Ishikawa (cell line): ENCODE measurements at regions not wholly inside any gene's neighbourhood (a gene's known extent, or its start where the extent isn't known, plus 50 kb on each side); places are given as distances from the start of the nearest gene placed in this dataset.

Experiments
- CEBPB ChIP-seq: IDR thresholded peaks from 2 replicates; pipeline ENCODE4 v1.6.1; 2012
- EGR1 ChIP-seq: IDR thresholded peaks from 2 replicates; pipeline ENCODE4 v1.6.1; 2012
- EP300 ChIP-seq: IDR thresholded peaks from 2 replicates; pipeline ENCODE4 v1.6.1; 2012; ENCODE audit warnings: borderline replicate concordance
- FOXM1 ChIP-seq: IDR thresholded peaks from 2 replicates; pipeline ENCODE4 v1.6.1; 2012; ENCODE audit warnings: low read depth, borderline replicate concordance
- NFIC ChIP-seq: IDR thresholded peaks from 2 replicates; pipeline ENCODE4 v1.6.1; 2012
- RAD21 ChIP-seq: IDR thresholded peaks from 2 replicates; pipeline ENCODE4 v1.6.1; 2012; ENCODE audit warnings: low read depth
- TAF1 ChIP-seq: IDR thresholded peaks from 2 replicates; pipeline ENCODE4 v1.6.1; 2012; ENCODE audit warnings: low read depth, mild to moderate bottlenecking
- TCF12 ChIP-seq: IDR thresholded peaks from 2 replicates; pipeline ENCODE4 v1.6.1; 2012; ENCODE audit warnings: low read depth
- TEAD4 ChIP-seq: IDR thresholded peaks from 2 replicates; pipeline ENCODE4 v1.6.1; 2012
- YY1 ChIP-seq: IDR thresholded peaks from 2 replicates; pipeline ENCODE4 v1.6.1; 2012; ENCODE audit warnings: low read depth
- ZBTB7A ChIP-seq: IDR thresholded peaks from 2 replicates; pipeline ENCODE4 v1.6.1; 2012; ENCODE audit warnings: low read depth
- TF ChIP-seq, protein P1 (sequence below): IDR thresholded peaks from 2 replicates; pipeline ENCODE4 v1.6.1; 2012
- TF ChIP-seq, protein P2 (sequence below): IDR thresholded peaks from 2 replicates; pipeline ENCODE4 v1.6.1; 2012; ENCODE audit warnings: low read depth, mild to moderate bottlenecking
- TF ChIP-seq, protein P3 (sequence below): IDR thresholded peaks from 2 replicates; pipeline ENCODE4 v1.6.1; 2012

DNA sequence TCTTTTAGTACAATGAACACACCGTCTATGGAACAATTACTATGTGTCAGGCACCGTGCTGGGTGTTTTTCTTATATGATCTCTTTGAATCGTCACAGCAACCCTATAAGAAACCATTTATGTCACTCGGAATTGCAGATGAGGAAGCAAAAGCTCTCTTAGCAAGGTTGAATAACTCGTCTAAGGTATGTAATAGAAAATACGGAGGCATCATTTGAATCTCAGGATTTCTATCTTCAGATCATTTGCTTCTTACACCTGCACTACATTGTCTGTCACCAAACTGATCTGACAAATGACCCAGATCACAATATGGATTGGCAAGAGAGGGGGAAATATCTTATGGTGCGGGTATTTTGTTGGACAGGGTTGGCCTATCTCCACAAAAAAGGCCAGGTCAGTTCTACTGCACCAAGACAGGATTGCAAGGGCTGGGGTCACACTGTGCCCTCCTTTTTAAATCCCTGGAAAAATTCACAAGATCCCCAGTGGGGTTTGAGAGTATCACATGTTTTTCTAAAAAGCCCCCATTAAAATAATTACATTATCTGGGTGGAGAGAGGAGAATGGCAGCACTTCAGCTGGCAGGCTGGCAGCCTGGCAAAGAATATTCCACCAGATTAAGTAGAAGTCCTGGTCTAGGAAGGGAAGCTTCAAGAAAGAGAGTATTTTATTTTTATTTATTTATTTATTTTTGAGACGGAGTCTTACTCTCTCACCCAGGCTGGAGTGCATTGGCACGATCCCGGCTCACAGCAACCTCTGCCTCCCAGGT, 110.7 kb upstream of the CLMP start:
- TF ChIP-seq, protein P1, sequence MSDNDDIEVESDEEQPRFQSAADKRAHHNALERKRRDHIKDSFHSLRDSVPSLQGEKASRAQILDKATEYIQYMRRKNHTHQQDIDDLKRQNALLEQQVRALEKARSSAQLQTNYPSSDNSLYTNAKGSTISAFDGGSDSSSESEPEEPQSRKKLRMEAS = no peak
- TF ChIP-seq RAD21 = no peak
- TF ChIP-seq, protein P2, sequence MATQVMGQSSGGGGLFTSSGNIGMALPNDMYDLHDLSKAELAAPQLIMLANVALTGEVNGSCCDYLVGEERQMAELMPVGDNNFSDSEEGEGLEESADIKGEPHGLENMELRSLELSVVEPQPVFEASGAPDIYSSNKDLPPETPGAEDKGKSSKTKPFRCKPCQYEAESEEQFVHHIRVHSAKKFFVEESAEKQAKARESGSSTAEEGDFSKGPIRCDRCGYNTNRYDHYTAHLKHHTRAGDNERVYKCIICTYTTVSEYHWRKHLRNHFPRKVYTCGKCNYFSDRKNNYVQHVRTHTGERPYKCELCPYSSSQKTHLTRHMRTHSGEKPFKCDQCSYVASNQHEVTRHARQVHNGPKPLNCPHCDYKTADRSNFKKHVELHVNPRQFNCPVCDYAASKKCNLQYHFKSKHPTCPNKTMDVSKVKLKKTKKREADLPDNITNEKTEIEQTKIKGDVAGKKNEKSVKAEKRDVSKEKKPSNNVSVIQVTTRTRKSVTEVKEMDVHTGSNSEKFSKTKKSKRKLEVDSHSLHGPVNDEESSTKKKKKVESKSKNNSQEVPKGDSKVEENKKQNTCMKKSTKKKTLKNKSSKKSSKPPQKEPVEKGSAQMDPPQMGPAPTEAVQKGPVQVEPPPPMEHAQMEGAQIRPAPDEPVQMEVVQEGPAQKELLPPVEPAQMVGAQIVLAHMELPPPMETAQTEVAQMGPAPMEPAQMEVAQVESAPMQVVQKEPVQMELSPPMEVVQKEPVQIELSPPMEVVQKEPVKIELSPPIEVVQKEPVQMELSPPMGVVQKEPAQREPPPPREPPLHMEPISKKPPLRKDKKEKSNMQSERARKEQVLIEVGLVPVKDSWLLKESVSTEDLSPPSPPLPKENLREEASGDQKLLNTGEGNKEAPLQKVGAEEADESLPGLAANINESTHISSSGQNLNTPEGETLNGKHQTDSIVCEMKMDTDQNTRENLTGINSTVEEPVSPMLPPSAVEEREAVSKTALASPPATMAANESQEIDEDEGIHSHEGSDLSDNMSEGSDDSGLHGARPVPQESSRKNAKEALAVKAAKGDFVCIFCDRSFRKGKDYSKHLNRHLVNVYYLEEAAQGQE = no peak
- no peak for TF ChIP-seq FOXM1
- no peak for TF ChIP-seq YY1
- no peak for TF ChIP-seq NFIC
- TF ChIP-seq CEBPB = no peak
- no peak for TF ChIP-seq TCF12
- no peak for TF ChIP-seq TEAD4
- no peak for TF ChIP-seq ZBTB7A
- no peak for TF ChIP-seq TAF1
- TF ChIP-seq EP300 = no peak
- TF ChIP-seq, protein P3, sequence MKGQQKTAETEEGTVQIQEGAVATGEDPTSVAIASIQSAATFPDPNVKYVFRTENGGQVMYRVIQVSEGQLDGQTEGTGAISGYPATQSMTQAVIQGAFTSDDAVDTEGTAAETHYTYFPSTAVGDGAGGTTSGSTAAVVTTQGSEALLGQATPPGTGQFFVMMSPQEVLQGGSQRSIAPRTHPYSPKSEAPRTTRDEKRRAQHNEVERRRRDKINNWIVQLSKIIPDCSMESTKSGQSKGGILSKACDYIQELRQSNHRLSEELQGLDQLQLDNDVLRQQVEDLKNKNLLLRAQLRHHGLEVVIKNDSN = no peak
- no peak for TF ChIP-seq EGR1
